ENCODE measurements at regions not wholly inside any gene's neighbourhood (a gene's known extent, or its start where the extent isn't known, plus 50 kb on each side); places are given as distances from the start of the nearest gene placed in this dataset.

DNA sequence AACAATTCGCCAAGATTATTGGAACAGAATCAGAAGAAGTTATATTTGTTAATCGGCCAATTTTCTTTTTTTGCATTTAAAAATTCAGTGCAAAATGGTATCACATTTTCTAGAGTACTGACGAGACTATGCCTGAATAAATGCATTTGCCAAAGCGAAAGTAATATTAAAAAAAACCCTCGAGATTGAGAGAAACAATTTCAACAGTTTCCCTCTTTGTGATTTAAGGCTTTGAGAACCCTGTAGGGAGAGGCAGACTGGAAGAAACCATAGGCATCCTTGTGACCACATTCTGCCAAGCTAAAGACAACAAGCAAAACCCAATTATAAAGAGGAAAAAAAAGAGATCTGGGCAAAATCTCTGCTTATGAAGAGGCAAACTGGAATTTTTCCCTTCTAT is 218.1 kb upstream of the GK2 start:
- Histone ChIP-seq H3K4me1 (no peaks in the 10 kb centered on the region), H3K4me3 (peak overlapping the region; percentile 17), H3K27me3 (ENCODE audit: insufficient read depth in 3 of 3, low read length in 2 of 3) (no peaks in the 10 kb centered on the region), H3K36me3 (ENCODE audit: insufficient read depth in 1 of 2, low read depth in 1 of 2) (no peaks in the 10 kb centered on the region), H3K27ac (no peak overlapping the region), H3K9me3 (no peaks in the 10 kb centered on the region)
- intact Hi-C loops (cut with DNase I): no loop called here
- DNase-seq: no peak
- ATAC-seq: no peak
- 59 to 65% (median 63%) methylated on average over 5 of the region's 5 CpGs for WGBS, 3 donors
- TF ChIP-seq, protein P1, sequence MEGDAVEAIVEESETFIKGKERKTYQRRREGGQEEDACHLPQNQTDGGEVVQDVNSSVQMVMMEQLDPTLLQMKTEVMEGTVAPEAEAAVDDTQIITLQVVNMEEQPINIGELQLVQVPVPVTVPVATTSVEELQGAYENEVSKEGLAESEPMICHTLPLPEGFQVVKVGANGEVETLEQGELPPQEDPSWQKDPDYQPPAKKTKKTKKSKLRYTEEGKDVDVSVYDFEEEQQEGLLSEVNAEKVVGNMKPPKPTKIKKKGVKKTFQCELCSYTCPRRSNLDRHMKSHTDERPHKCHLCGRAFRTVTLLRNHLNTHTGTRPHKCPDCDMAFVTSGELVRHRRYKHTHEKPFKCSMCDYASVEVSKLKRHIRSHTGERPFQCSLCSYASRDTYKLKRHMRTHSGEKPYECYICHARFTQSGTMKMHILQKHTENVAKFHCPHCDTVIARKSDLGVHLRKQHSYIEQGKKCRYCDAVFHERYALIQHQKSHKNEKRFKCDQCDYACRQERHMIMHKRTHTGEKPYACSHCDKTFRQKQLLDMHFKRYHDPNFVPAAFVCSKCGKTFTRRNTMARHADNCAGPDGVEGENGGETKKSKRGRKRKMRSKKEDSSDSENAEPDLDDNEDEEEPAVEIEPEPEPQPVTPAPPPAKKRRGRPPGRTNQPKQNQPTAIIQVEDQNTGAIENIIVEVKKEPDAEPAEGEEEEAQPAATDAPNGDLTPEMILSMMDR (IDR thresholded peaks at IDR 0.05): no peak

GRCh38 chr4:79625361-79625760 is 217.3 kb upstream of the GK2 start:
- ATAC-seq (no peak), DNase-seq (no peak)
- no peaks in the 10 kb centered on the region for H3K27me3 ChIP-seq (ENCODE audit: insufficient read depth in 3 of 3, low read length in 2 of 3)
- no peaks in the 10 kb centered on the region for H3K9me3 ChIP-seq
- no peak overlapping the region for H3K4me3 ChIP-seq
- WGBS, 3 donors: 50 to 75% (median 70%) methylated on average over 2 of the region's 2 CpGs
- H3K4me1 ChIP-seq: no peaks in the 10 kb centered on the region
- TF ChIP-seq, protein P1 (IDR thresholded peaks at IDR 0.05): no peak
- no peaks in the 10 kb centered on the region for H3K36me3 ChIP-seq (ENCODE audit: insufficient read depth in 1 of 2, low read depth in 1 of 2)
- intact Hi-C loops (cut with DNase I): no loop called here
- H3K27ac ChIP-seq: no peak overlapping the region

- TF ChIP-seq, protein P1 (IDR thresholded peaks at IDR 0.05): no peak
- Histone ChIP-seq H3K9me3 (no peaks in the 10 kb centered on the region), H3K4me1 (no peaks in the 10 kb centered on the region), H3K36me3 (ENCODE audit: insufficient read depth in 1 of 2, low read depth in 1 of 2) (no peaks in the 10 kb centered on the region), H3K27me3 (ENCODE audit: insufficient read depth in 3 of 3, low read length in 2 of 3) (no peaks in the 10 kb centered on the region), H3K27ac (no peak overlapping the region), H3K4me3 (no peak overlapping the region)
- 63 to 76% (median 63%) methylated on average over 12 of the region's 12 CpGs for WGBS, 3 donors
- intact Hi-C loops (cut with DNase I): no loop called here
- ATAC-seq (peak in 1 of 4 donors; percentile 46), DNase-seq (no peak)
Measured at GRCh38 chr4:79623021-79623870, 215.2 kb upstream of the GK2 start.

- Histone ChIP-seq H3K9me3 (no peaks in the 10 kb centered on the region), H3K27ac (no peak overlapping the region), H3K4me3 (no peak overlapping the region), H3K27me3 (ENCODE audit: insufficient read depth in 3 of 3, low read length in 2 of 3) (no peaks in the 10 kb centered on the region), H3K36me3 (ENCODE audit: insufficient read depth in 1 of 2, low read depth in 1 of 2) (no peaks in the 10 kb centered on the region), H3K4me1 (no peaks in the 10 kb centered on the region)
- DNase-seq: no peak
- TF ChIP-seq, protein P1 (IDR thresholded peaks at IDR 0.05): no peak
- no peak for ATAC-seq
- intact Hi-C loops (cut with DNase I): no loop called here
- WGBS, 3 donors: 84 to 95% (median 89%) methylated on average over 1 of the region's 1 CpG
Measured at GRCh38 chr4:79621061-79621460, 213.0 kb upstream of the GK2 start.

DNA sequence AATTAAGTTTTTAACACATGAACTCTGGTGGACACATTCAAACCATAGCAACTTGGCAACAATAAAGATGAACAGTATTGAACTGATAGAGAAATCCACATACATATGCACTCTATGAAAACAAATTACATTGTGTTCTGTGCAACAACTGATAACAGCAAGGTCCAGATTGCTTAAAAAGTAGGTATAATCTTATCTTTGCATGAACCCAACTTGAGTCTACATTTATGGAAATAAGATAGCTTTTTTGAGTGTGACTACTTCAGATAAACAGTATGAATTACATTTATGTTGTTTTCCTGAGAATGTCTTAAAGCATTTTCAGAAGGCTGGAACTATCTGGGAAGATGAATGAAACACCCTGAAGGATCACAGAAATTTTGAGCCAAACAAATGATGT is 212.6 kb upstream of the GK2 start:
- Histone ChIP-seq H3K9me3 (no peaks in the 10 kb centered on the region), H3K4me1 (no peaks in the 10 kb centered on the region), H3K27ac (no peak overlapping the region), H3K27me3 (ENCODE audit: insufficient read depth in 3 of 3, low read length in 2 of 3) (no peaks in the 10 kb centered on the region), H3K36me3 (ENCODE audit: insufficient read depth in 1 of 2, low read depth in 1 of 2) (no peaks in the 10 kb centered on the region), H3K4me3 (no peak overlapping the region)
- intact Hi-C loops (cut with DNase I): no loop called here
- TF ChIP-seq, protein P1 (IDR thresholded peaks at IDR 0.05): no peak
- DNase-seq (no peak), ATAC-seq (no peak)
